ENCODE measurements at regions not wholly inside any gene's neighbourhood (a gene's known extent, or its start where the extent isn't known, plus 50 kb on each side); places are given as distances from the start of the nearest gene placed in this dataset.

DNA sequence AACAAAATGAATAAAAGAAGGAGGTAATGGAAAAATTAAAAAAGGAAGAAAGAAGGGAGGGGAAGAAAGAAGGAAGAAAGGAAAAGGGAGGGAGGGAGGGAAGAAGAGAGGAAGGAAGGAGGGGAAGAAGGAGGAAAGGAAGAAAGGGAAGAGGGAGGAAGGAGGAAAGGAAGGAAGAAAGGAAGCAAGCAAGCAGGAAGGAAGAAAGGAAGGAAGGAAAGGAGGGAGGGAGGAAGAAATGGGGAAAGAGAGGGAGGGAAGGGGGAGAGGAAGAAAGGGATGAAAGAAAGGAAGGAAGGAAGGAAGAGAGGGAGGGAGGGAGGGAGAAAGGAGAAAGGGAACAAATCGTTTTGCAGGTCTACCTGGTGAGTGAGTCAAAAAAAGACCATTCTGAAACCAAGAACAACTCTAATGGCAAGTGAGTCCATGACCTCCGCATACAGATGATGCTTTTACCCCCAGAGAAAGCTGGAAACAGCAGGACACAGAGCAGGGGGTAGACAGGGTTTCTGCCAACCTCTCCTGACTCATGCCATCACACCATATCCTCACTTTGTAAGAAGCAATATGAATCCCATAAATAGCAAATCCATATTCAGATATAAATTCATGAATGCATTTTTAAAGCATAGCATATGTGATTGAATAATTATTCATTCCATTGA, 1112.9 kb upstream of the AUTS2 start:
- no peak for DNase-seq (ENCODE audit: low read depth in 3 of 3, low spot score in 2 of 3)

DNA sequence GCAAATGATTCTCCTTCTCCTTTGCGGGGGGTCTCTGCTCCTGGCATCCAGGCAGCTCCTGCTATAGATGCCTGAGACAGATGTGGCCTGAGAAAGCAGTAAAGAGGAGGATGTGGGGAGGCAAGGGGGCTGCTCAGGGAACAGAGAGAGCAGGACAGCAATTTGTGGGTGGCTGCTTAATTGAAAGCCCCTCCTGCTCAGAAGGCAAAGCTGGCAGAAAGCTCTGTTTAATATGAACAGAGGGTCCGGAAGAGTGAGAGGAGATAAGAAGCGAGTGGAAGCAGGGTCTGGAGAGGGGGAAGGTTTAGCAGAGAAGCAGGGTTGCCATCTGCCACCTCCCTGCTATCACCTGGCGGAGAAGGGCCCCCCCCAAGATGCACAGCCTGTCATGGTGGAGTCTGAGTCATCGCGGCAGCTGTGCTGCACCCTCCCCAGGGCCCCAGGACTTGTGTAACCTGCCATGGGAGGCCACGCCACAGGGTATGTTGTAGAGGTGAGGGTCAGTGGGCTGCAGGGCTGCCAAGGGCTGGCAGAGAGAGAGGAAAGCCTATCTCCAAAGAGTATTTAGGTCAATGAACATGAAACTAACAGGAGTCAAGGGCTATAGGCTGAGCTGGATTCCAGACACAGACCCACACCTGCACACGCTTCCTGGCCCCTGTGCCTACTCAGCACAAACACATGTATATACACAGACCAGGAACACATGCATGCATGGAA, 1109.8 kb upstream of the AUTS2 start:
- no peak for DNase-seq (ENCODE audit: low read depth in 3 of 3, low spot score in 2 of 3)

DNA sequence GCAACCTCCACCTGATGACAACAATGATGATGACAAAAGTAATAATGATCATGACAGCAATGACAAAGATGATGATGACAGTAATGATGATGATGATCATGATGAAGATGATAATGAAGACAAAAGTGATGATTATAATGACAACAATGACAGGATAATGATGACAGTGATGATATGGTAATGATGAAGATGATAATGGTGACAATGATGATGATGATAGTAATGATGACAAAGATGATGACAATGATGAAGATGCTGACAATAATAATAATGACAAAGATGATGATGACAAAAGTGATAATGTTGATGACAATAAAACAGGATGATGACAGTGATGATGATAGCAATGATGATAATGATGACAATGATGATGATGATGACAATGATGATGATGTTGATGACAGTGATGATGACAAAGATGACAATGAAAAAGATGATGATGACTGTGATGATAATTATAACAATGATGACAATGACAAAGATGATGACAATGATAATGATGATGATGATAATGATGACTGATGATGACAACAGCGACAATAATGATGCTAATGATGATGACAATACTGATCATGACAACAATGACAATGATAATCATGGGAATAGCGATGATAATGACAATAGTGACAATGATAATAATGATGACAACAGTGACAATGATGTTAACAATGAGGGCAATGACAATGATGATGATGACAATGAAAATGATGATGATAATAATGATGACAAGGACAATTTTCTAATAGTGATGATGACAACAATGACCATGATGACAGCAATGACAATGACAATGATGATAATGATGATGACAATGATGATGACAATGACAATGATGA, 1106.5 kb upstream of the AUTS2 start:
- no peak for DNase-seq (ENCODE audit: low read depth in 3 of 3, low spot score in 2 of 3)

DNA sequence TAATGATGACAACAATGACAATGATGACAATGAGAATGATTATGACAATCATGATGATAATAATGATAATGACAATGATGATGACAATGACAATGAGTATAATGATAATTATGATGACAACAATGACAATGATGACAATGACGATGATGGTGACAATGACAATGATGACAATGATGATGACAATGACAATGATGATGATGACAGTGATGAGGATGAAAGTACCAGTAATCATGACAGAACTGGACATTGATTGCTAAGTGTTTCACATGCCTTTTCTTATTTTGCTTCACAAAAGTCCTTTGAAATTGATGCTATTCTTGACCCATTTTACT, 1106.0 kb upstream of the AUTS2 start:
- no peak for DNase-seq (ENCODE audit: low read depth in 3 of 3, low spot score in 2 of 3)

DNA sequence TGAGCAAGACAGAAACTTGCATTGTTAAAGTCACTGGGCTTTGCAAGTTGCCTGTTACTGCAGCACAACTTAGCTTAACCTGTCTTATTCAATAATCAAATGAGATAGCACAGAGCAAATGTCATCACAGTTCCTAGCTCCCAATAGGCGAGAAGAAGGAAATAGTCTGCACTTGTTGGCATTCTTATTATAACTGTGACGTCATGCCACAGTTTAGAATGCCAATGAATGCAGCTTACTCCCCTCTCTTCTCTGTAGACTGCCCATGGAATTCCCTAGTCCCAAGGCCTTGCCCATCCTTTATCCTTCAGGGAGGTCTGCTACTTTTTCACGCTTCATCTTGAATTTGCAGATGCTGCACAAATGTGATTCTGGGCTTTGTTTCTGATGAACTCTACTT, 1094.9 kb upstream of the AUTS2 start:
- DNase-seq (ENCODE audit: low read depth in 3 of 3, low spot score in 2 of 3), result no peak

DNA sequence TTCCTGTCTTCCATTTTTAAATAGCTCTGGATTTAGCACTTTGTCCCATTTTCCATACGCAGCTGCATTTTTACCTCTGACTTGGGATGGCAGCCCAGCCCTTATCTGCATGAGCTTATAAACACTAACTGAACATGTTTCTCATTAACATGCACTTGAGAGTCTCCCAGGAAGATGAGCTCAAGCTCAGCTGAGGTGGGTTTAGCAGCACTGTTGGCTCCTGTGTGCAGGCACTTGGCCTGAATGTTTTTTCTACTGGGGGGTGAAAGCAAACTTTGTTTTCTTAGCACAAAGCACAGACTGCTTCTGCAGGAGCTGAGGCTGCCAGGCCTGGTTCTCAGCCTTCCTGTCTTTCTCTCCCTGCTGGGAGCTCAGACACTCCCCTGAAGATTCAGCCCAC, 1093.6 kb upstream of the AUTS2 start:
- no peak for DNase-seq (ENCODE audit: low read depth in 3 of 3, low spot score in 2 of 3)

DNA sequence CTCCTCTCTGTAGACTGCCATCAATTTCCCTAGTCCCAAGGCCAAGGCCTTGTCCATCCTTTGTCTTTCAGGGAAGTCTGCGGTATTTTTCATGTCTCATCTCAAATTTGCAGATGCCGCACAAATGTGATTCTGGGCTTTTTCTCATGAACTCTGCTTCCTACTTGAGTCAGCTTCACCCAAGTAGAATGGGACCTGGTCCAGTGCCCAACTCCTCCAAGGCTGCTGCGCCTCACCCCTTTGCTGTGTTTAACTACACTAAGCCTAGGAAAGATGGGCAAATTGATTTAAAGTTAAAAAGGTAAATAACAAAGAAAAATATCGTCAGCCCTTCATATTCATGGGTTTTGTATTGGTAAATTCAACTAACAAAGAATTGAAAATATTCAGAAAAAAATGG, 1092.6 kb upstream of the AUTS2 start:
- no peak for DNase-seq (ENCODE audit: low read depth in 3 of 3, low spot score in 2 of 3)

DNA sequence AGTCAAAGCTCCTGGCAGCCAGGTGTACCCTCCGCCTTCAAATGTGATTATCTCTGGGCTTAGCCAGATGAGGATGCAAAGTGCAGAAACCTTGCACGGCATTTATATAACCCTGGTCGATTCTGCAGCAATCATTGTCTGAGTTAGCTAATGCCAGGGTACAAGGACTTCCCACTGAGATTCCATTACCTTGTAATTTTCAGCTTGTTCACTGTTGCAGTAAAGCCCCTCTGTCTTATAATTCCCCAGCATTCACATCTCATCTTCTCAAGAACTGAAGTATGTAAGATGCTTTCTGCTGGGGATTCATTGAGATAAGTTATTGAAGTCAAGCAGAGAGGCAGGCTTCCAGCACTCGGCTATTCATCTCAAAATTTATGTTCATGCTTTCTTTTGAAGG, 1090.6 kb upstream of the AUTS2 start:
- DNase-seq (ENCODE audit: low read depth in 3 of 3, low spot score in 2 of 3), result no peak

DNA sequence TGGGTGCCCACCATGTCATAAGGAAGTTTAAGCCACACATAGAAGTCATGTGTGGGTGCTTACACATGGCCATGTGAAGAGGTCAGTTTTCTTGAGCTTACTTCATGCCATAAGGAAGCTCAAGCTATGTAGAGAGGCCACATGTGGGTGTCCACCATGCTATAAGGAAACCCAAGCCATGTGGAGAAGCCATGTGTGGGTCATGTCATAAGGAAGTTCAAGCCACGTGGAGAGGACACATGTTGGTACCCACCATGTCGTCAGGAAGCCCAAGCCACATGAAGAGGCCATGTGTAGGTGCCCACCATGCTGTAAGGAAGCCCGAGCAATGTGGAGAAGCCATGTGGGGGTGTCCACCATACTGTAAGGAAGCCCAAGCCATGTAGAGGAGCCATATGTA, 1089.2 kb upstream of the AUTS2 start:
- no peak for DNase-seq (ENCODE audit: low read depth in 3 of 3, low spot score in 2 of 3)

DNA sequence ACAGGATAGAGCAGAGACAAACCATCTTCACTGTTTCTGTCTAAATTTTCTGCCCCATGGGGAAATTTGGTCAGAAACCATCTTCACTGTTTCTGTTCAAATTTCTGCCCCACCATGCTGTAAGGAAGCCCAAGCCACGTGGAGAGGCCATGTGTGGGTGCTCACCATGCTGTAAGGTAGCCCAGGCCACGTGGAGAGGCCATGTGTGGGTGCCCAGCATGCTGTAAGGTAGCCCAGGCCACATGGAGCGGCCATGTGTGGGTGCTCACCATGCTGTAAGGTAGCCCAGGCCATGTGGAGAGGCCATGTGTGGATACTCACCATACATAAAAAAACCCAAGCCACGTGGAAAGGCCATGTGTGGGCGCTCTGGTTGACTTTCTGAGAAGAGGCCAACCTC, 1088.7 kb upstream of the AUTS2 start:
- DNase-seq (ENCODE audit: low read depth in 3 of 3, low spot score in 2 of 3), result no peak

DNA sequence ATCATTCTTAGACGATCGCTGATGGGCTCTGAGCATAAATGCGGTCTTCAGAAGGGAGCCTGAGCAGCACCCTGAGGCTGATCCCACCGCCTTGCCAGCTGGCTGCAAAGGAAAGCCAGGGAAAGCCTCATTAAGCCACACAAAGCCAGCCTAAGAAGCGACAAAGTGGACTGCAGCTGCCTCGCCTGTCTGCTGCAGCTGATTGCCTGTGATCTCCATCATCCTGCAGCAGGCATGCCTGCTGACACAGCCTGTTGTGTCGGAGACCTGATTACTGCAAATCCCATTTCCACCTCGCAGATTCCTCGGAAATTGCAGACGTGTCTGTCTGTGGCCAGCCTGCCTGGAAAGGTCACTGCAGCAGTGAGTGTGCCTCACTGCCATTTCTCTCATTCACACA, 1087.0 kb upstream of the AUTS2 start:
- no peak for DNase-seq (ENCODE audit: low read depth in 3 of 3, low spot score in 2 of 3)

DNA sequence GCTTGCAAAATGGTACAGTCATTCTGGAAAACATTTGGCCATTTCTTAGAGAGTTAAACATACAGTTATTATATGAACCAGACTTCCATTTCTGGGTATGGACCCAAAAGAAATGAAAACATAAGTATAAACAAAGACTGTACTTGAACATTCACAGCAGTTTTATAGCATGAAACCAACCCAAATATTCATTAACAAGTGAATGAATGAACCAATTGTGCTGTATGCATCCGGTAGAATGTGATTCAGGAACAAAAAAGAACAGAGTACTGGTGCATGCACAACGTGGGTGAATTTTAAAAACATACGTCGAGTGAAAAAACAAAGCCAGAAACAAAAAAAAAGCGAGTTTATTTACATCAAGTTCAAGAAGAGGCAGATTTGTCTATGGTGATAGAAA, 1085.8 kb upstream of the AUTS2 start:
- DNase-seq (ENCODE audit: low read depth in 3 of 3, low spot score in 2 of 3), result no peak

DNA sequence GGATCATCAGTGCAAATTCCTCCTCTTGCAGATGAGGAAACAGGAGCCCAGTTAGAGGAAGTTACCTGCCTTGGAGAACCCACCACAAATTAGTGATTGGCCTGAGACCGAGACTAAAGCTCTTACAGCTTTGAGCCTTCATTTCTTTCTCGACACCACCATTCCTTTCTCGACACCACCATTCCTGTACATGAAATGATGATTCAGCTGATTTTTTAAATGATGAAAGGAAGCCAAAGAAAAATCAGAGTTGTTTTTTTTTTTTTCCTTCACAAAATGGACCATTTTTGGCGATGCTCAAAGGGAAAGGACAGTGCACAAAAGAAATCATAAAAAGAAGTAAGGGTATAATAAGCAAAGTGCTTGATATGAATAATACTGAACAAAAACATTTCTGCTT, 1080.2 kb upstream of the AUTS2 start:
- DNase-seq (ENCODE audit: low read depth in 3 of 3, low spot score in 2 of 3), result no peak

DNA sequence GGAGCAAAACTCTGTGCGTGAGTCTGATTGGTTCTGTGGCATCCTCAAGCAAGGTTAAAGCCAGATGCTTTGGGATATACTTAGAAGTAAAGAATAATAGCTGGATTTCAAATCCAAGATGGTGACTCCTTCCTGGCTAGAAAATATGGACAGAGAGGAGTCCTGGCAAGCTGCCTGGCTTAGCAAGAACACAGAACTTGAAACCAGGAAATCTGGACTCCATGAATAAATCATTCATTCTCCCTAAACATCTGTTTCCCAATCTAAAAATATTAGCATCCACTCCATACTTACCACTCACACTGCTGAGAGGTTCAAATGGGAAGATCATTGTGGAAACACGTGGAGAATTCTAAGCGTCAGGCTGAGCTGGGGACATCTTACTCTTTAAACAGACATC, 1074.1 kb upstream of the AUTS2 start:
- no peak for DNase-seq (ENCODE audit: low read depth in 3 of 3, low spot score in 2 of 3)

DNA sequence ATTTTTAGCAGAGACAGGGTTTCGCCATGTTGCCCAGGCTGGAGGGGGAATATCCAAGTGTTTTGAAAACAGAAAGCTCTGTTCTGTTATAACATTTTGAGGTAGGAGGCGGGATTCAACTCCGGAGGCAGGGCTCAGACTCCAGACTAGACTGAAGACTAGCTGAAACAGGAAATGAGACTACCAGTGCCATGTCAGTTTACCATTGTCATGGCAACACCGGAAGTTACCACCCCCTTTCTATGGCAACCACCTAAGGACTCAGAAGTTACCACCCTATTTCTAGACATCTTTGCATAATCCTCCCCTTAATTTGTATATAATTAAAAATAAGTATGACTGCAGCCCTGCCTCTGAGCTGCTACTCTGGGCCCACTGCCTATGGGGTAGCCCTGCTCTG, 1069.1 kb upstream of the AUTS2 start:
- no peak for DNase-seq (ENCODE audit: low read depth in 3 of 3, low spot score in 2 of 3)

DNA sequence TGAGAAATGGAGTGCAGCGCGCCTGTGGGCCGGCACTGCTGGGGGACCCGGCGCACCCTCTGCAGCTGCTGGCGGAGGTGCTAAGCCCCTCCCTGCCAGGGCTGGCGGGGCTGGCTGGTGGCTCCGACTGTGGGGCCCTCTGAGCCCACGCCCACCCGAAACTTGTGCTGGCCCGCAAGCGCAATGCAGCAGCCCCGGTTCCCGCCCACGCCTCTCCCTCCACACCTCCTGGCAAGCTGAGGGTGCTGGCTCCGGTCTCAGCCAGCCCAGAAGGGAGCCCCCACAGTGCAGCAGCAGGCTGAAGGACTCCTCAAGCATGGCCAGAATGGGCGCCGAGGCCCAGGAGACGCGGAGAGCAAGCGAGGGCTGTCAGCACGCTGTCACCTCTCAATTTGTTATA, 1063.0 kb upstream of the AUTS2 start:
- no peak for DNase-seq (ENCODE audit: low read depth in 3 of 3, low spot score in 2 of 3)

DNA sequence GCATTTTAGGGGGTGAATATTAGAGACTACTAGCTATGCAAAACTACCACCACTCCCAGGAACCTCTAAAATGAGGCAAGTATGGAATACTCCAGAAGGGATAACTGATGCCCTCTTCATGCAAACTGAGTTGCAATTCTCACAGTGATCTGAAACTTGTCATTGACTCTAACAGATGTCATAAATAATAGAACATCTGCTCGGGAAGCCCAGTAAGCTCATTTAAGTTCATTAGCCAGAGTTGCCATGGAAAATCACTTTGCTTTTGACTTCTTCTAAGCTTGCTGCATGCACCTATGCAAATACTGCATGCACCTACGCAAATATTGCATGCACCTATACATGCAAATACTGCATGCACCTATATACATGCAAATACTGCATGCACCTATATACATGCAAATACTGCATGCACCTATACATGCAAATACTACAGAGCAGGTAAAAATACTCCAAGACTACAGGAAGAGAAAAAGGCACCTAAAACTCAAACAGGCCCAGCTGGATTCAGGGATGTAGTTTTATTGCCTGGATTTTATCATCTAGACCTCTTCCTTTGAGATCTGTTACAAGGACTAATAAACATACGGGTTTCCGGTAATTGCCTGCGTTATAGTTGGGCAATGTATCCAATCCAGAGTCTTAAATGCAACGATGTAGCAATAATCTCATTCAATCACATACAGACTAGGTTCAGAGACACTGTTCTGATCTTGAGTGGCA, 1061.1 kb upstream of the AUTS2 start:
- no peak for DNase-seq (ENCODE audit: low read depth in 3 of 3, low spot score in 2 of 3)

DNA sequence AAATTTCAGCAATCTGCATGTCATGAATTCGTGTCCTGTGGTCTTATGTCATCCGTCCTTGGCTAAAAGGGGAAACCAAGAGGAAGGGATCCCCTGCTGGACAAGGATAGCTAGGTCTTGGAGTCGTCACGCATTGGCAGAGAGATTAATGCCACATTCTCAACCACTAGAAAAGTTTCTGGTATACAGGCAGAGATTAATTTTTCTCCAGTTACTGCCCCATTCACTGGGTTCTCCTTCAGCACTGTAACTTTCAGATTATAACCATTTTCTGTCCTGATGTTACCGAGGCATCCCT, 1060.6 kb upstream of the AUTS2 start:
- no peak for DNase-seq (ENCODE audit: low read depth in 3 of 3, low spot score in 2 of 3)

DNA sequence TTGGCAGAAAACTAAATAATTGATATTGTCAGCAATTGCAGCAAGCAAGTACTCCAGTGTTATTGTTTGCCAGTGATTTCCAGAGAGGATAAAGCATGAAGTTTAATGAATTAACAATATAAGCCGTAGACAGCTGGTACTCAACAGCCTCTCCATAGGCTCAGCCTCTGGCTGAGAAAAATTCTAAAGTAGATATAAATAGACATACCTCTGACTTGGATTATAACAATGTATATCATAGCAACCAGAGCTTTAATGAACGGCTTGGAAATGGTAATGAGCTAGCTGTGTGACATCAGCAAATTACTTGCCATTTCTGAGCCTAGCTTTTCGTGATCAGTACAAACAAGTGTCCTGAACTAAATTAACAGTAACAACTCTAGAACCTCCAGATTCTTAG, 1055.4 kb upstream of the AUTS2 start:
- no peak for DNase-seq (ENCODE audit: low read depth in 3 of 3, low spot score in 2 of 3)

DNA sequence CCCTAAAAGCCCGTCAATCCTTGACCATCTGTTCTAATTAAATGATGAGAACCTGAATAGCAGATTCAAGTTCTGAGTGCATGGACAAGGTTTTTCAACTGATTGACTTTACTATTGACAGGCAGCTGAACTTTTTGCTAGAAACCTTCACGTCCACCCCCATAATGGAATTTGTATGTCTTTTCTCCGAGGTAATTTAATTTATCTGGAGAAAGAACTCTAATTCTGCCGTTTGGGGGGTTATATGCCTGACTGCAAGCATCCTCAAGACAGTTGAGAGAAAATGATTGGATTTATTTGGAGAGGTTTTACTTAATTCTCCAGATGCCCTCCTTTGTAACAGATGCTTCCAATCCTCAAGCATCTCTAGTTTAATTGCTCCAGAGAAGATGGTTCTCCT, 1053.4 kb upstream of the AUTS2 start:
- DNase-seq (ENCODE audit: low read depth in 3 of 3, low spot score in 2 of 3), result no peak

DNA sequence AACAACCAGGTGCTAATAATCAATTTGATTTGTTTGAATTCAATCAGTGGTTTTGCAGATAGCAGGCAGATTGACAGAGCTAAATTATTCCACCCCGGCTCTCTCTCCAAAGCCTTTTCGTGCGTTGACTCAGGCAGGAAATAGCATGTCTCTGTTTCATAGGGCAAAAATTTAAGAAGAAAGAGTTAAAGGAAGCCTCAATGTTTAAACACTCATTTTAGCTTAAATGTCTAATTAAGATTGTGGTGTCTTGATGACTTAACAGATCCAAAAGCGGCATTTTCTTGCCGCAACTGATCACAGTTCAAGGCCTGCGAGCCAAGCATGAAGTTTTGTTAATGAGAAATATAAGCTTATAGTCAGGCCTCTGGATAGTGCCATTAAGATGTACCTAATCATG, 1051.1 kb upstream of the AUTS2 start:
- DNase-seq (ENCODE audit: low read depth in 3 of 3, low spot score in 2 of 3), result no peak

DNA sequence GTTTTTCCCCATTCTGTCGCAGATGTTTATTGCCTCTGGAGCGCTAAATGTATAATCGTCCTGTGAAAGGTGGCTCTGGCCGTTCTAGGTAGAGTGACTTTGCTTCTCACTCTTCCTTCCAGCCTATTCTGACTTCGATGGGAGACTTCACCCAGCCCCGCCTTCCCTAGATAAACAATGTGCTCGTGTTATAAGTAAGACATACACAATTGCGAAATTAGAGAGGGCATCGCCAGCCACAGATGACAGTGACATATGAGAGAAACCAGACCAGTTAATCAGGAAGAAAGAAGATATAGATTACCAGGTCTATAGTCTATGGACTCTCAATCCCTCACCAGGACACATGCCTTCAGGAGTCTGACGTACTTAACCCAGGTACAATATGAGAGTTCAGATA, 1050.5 kb upstream of the AUTS2 start:
- no peak for DNase-seq (ENCODE audit: low read depth in 3 of 3, low spot score in 2 of 3)
